Suprapubic skin (tissue), 4 donors: ENCODE measurements at regions not wholly inside any gene's neighbourhood (a gene's known extent, or its start where the extent isn't known, plus 50 kb on each side); places are given as distances from the start of the nearest gene placed in this dataset.
"Not testable (repeated sequence)": the region's sequence is repeated elsewhere in the genome, so short reads cannot be mapped to it uniquely, and the experiment has no call there.

Source experiments
- DNase-seq, 2 donors: peaks; one replicate each; pipeline ENCODE4 v3.0.0-alpha.2; 2019; ENCODE audit warnings: low spot score in 2 of 2
- H3K27ac ChIP-seq: fragments of 200-600 bp; sonication (generic); one replicate; pipeline ENCODE4 v1.5.1; 2019
- H3K27me3 ChIP-seq: fragments of 200-600 bp; sonication (generic); one replicate; pipeline ENCODE4 v1.5.1; 2019
- H3K36me3 ChIP-seq: fragments of 200-600 bp; sonication (generic); one replicate; pipeline ENCODE4 v1.5.1; 2019
- H3K4me1 ChIP-seq: fragments of 200-600 bp; sonication (generic); one replicate; pipeline ENCODE4 v1.5.1; 2019
- H3K4me3 ChIP-seq: fragments of 200-600 bp; sonication (generic); one replicate; pipeline ENCODE4 v1.5.1; 2019; ENCODE audit warnings: mild to moderate bottlenecking
- H3K9me3 ChIP-seq: fragments of 200-600 bp; sonication (generic); one replicate; pipeline ENCODE4 v1.5.1; 2019
- EP300 ChIP-seq: sonication (generic); formaldehyde crosslinking; IDR thresholded peaks from one replicate; pipeline ENCODE4 v1.6.1; 2017; ENCODE audit warnings: antibody characterized with exemption
- POLR2A ChIP-seq, 2 donors: fragments of 450-650 bp; IDR thresholded peaks; one replicate each; pipeline ENCODE4 v1.6.1; 2017; ENCODE audit warnings: antibody characterized with exemption in 2 of 2, mild to moderate bottlenecking in 2 of 2, moderate library complexity in 2 of 2
- POLR2AphosphoS5 ChIP-seq, 3 donors: sonication (generic); formaldehyde crosslinking; IDR thresholded peaks; one replicate each; pipeline ENCODE4 v1.6.1; 2017; ENCODE audit warnings: antibody characterized with exemption in 3 of 3
- WGBS: methylation state at CpG from one replicate; pipeline ENCODE4 v1.1.5; 2018; 5-methylcytosine and 5-hydroxymethylcytosine counted together
- TF ChIP-seq, protein P1 (sequence below), 2 donors: fragments of 200-600 bp in 1 of 2; fragments of 450-650 bp in 1 of 2; sonication (generic) in 1 of 2; IDR thresholded peaks; one replicate each; pipeline ENCODE4 v1.5.1; 2016 to 2019; ENCODE audit warnings: antibody characterized with exemption in 2 of 2, mild to moderate bottlenecking in 1 of 2, moderate library complexity in 1 of 2

DNA sequence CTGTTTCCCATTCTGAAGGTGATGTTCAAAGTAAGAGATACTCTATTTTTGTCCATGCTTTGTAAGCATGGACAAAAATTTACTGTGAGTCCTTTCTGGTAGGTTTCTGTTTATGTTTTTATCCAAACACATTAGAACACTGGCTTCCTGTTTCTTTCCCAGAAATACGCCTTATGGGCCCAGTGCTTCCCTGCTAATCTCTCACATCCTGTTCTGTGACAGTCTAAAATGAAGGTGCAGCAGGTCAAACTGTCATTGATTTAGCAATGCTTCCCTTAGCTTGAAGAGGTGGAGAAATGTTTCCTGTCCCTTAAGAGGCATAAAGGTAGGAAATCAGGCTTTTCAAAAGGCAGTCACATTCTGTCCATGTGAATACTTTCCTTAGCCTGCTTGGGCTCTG, 305.6 kb downstream of the RPS29 start:
- DNase-seq, result no peak
- no peaks in the 10 kb centered on the region for H3K4me1 ChIP-seq
- H3K4me3 ChIP-seq, result no peak overlapping the region
- H3K36me3 ChIP-seq, result no peaks in the 10 kb centered on the region
- H3K9me3 ChIP-seq, result no peaks in the 10 kb centered on the region
- WGBS, result 32% methylated on average over 1 of the region's 1 CpG
- H3K27ac ChIP-seq, result no peak overlapping the region
- H3K27me3 ChIP-seq, result no peaks in the 10 kb centered on the region
- TF ChIP-seq EP300 (no peak), POLR2AphosphoS5 (IDR thresholded peaks at IDR 0.05) (no peak), POLR2A (IDR thresholded peaks at IDR 0.05) (no peak)
- TF ChIP-seq, protein P1, sequence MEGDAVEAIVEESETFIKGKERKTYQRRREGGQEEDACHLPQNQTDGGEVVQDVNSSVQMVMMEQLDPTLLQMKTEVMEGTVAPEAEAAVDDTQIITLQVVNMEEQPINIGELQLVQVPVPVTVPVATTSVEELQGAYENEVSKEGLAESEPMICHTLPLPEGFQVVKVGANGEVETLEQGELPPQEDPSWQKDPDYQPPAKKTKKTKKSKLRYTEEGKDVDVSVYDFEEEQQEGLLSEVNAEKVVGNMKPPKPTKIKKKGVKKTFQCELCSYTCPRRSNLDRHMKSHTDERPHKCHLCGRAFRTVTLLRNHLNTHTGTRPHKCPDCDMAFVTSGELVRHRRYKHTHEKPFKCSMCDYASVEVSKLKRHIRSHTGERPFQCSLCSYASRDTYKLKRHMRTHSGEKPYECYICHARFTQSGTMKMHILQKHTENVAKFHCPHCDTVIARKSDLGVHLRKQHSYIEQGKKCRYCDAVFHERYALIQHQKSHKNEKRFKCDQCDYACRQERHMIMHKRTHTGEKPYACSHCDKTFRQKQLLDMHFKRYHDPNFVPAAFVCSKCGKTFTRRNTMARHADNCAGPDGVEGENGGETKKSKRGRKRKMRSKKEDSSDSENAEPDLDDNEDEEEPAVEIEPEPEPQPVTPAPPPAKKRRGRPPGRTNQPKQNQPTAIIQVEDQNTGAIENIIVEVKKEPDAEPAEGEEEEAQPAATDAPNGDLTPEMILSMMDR (IDR thresholded peaks at IDR 0.05), result no peak

DNA sequence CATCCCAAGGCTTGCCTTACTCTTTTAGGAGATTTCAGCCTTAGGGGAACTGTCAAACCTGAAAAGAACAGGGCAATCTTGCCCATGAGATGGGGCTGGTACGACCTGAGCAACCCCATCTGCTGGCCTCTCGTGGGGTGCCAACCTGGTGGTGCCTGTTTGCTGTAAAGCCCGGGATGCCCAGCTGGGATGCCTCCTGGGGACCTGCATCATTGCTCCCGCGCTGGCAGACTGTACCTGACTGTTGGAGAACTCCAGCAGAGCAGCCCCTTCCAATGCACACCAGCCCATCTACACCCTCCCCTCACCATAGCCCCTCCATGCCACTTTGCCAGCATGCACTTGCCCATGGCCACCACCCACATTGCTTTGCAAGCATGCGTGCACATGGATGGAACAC, 335.7 kb downstream of the RPS29 start:
- WGBS, result 100% methylated on average over 3 of the region's 6 CpGs
- Histone ChIP-seq H3K9me3 (no peaks in the 10 kb centered on the region), H3K4me3 (no peak overlapping the region), H3K36me3 (no peaks in the 10 kb centered on the region), H3K4me1 (no peaks in the 10 kb centered on the region), H3K27me3 (no peaks in the 10 kb centered on the region), H3K27ac (no peak overlapping the region)
- no peak for DNase-seq
- TF ChIP-seq, protein P1 (IDR thresholded peaks at IDR 0.05), result no peak
- no peak for TF ChIP-seq POLR2A (IDR thresholded peaks at IDR 0.05)
- no peak for TF ChIP-seq EP300
- TF ChIP-seq POLR2AphosphoS5 (IDR thresholded peaks at IDR 0.05), result no peak

DNA sequence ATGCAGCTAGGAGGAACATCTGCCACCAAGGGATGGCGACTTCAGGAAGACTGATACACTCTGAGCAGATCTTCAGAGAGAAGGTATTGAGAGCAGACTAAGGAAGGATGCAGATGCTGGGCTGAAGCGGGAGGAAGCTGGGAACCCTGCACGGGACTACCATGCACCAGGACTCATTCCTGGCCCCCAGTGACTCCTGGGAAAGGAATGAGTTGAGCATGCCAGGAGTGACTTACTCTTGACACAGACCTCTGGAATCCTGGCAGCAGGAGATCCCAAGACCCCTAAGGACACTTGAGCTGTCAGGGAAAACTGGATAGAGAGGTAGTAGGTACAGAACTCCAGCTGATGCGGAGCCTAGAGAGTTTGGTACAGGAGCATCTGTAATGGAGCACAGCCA, 336.1 kb downstream of the RPS29 start:
- Histone ChIP-seq H3K4me3 (no peak overlapping the region), H3K36me3 (no peaks in the 10 kb centered on the region), H3K27me3 (no peaks in the 10 kb centered on the region), H3K27ac (no peak overlapping the region), H3K4me1 (no peaks in the 10 kb centered on the region), H3K9me3 (no peaks in the 10 kb centered on the region)
- 83% methylated on average over 4 of the region's 4 CpGs for WGBS
- TF ChIP-seq POLR2AphosphoS5 (IDR thresholded peaks at IDR 0.05) (no peak), EP300 (no peak), POLR2A (IDR thresholded peaks at IDR 0.05) (no peak)
- TF ChIP-seq, protein P1 (IDR thresholded peaks at IDR 0.05), result no peak
- no peak for DNase-seq

DNA sequence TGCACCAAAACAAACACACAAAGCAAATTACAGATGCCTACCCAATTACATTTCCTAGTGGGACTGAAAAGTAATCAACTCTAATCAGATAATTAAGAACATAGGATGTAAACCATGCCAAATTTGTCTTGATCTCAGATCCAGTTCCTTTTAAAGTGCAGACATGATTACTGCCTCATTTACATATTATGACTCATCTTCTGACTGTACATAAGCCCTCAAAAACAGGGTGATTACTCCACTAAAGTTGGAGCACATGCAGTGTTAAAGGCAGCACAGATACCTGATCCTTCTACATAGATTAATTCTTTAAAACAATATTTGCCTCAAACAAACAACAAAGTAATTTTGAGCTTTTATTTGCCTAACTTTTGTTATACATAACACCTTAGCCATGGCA, 337.2 kb downstream of the RPS29 start:
- H3K9me3 ChIP-seq, result no peaks in the 10 kb centered on the region
- H3K36me3 ChIP-seq, result no peaks in the 10 kb centered on the region
- no peaks in the 10 kb centered on the region for H3K27me3 ChIP-seq
- H3K4me1 ChIP-seq, result no peaks in the 10 kb centered on the region
- H3K4me3 ChIP-seq, result no peak overlapping the region
- TF ChIP-seq EP300 (no peak), POLR2AphosphoS5 (IDR thresholded peaks at IDR 0.05) (no peak), POLR2A (IDR thresholded peaks at IDR 0.05) (no peak)
- TF ChIP-seq, protein P1 (IDR thresholded peaks at IDR 0.05), result no peak
- H3K27ac ChIP-seq, result no peak overlapping the region
- no peak for DNase-seq

DNA sequence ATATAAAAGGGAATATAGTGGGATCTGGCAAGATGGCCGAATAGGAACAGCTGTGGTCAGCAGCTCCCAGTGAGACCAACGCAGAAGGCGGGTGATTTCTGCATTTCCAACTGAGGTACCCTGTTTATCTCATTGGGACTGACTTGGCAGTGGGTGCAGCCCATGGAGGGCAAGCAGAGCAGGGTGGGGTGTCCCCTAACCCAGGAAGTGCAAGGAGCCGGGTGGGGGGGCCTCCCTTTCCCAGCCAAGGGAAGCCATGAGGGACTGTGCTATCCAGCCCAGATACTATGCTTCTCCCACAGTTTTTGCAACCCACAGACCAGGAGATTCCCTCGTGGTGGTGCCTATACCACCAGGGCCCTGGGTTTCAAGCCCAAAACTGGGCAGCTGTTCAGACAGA, 342.4 kb downstream of the RPS29 start:
- DNase-seq, H3K27ac ChIP-seq, H3K9me3 ChIP-seq, H3K36me3 ChIP-seq, H3K4me1 ChIP-seq, H3K27me3 ChIP-seq, H3K4me3 ChIP-seq: not testable (repeated sequence)
- WGBS, result 86% methylated on average over 5 of the region's 5 CpGs

DNA sequence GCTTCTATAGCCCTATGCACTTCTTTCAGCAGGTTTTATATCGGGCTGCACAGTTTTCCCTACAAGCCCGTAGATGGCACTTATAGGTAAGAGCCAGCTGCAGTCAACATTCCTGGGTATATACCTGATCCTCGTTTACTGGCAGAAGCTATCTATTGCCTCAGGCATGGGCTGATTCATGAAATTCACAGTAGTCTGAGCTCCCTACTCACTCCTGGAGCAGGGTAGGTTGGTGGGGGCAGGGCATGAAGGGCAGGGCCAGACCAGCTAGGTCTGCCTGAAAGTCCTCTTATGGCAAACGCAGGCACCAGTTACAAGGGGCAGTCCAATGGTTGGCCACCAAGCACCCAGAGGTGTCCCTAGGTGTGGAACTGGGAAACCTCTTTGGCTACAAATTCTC, 345.8 kb downstream of the RPS29 start:
- TF ChIP-seq, protein P1 (IDR thresholded peaks at IDR 0.05), result no peak
- TF ChIP-seq POLR2A (IDR thresholded peaks at IDR 0.05) (no peak), POLR2AphosphoS5 (IDR thresholded peaks at IDR 0.05) (no peak), EP300 (no peak)
- Histone ChIP-seq H3K27me3 (no peaks in the 10 kb centered on the region), H3K27ac (no peak overlapping the region), H3K4me1 (no peaks in the 10 kb centered on the region), H3K36me3 (no peaks in the 10 kb centered on the region), H3K4me3 (no peak overlapping the region), H3K9me3 (peaks cover 6% of the 10 kb centered on the region)
- WGBS, result 56% methylated on average over 4 of the region's 4 CpGs
- DNase-seq, result no peak
